Trophoblast cell (in vitro differentiated cells and primary cell): ENCODE measurements at regions not wholly inside any gene's neighbourhood (a gene's known extent, or its start where the extent isn't known, plus 50 kb on each side); places are given as distances from the start of the nearest gene placed in this dataset.

Source experiments
- DNase-seq, 2 donors: peaks; one replicate each; pipeline ENCODE4 v3.0.0-alpha.2; 2016
- H2AFZ ChIP-seq: 2 replicates; pipeline ENCODE4 v1.6.1; 2013; ENCODE audit warnings: low read length, moderate library complexity, mild to moderate bottlenecking; ENCODE audit not compliant: insufficient read depth, poor library complexity
- H2AK5ac ChIP-seq: 2 replicates; pipeline ENCODE4 v1.6.1; 2013; ENCODE audit warnings: mild to moderate bottlenecking, low read length
- H2BK120ac ChIP-seq: 2 replicates; pipeline ENCODE4 v1.6.1; 2013; ENCODE audit warnings: low read length, mild to moderate bottlenecking, moderate library complexity; ENCODE audit not compliant: insufficient read depth, poor library complexity
- H2BK12ac ChIP-seq: 2 replicates; pipeline ENCODE4 v1.6.1; 2013; ENCODE audit warnings: mild to moderate bottlenecking, low read length, moderate library complexity
- H2BK5ac ChIP-seq: 2 replicates; pipeline ENCODE4 v1.6.1; 2013; ENCODE audit warnings: low read length, low read depth, moderate library complexity, mild to moderate bottlenecking; ENCODE audit not compliant: poor library complexity
- H3K14ac ChIP-seq: 2 replicates; pipeline ENCODE4 v1.6.1; 2013; ENCODE audit warnings: mild to moderate bottlenecking, low read length
- H3K18ac ChIP-seq: 2 replicates; pipeline ENCODE4 v1.6.1; 2013; ENCODE audit warnings: mild to moderate bottlenecking, low read length
- H3K23ac ChIP-seq: 2 replicates; pipeline ENCODE4 v1.6.1; 2013; ENCODE audit warnings: low read length
- H3K27ac ChIP-seq: 2 replicates; pipeline ENCODE4 v1.5.1; 2013; ENCODE audit warnings: low read depth, mild to moderate bottlenecking, inconsistent platforms, low read length, moderate library complexity
- H3K27me3 ChIP-seq: 2 replicates; pipeline ENCODE4 v1.6.1; 2013; ENCODE audit warnings: inconsistent platforms, mild to moderate bottlenecking, low read length, moderate library complexity; ENCODE audit not compliant: insufficient read depth
- H3K36me3 ChIP-seq, 2 experiments: 1 replicate in 1 of 2; 2 replicates in 1 of 2; pipeline ENCODE4 v1.6.1; 2013; ENCODE audit warnings: low read length in 2 of 2, mild to moderate bottlenecking in 2 of 2, moderate library complexity in 1 of 2; ENCODE audit not compliant: insufficient read depth in 2 of 2, control insufficient read depth in 1 of 2
- H3K4ac ChIP-seq: 2 replicates; pipeline ENCODE4 v1.6.1; 2013; ENCODE audit warnings: low read depth, mild to moderate bottlenecking, low read length, moderate library complexity
- H3K4me1 ChIP-seq, 2 experiments: 1 replicate in 1 of 2; 2 replicates in 1 of 2; pipeline ENCODE4 v1.6.1; 2013; ENCODE audit warnings: low read length in 2 of 2, mild to moderate bottlenecking in 2 of 2, moderate library complexity in 1 of 2; ENCODE audit not compliant: insufficient read depth in 2 of 2, control insufficient read depth in 1 of 2
- H3K4me2 ChIP-seq: 2 replicates; pipeline ENCODE4 v1.6.1; 2013; ENCODE audit warnings: inconsistent platforms, mild to moderate bottlenecking, low read length, moderate library complexity
- H3K4me3 ChIP-seq: 2 replicates; pipeline ENCODE4 v1.5.1; 2013; ENCODE audit warnings: mild to moderate bottlenecking, low read depth, low read length, inconsistent platforms
- H3K79me1 ChIP-seq: one replicate; pipeline ENCODE4 v1.6.1; 2013; ENCODE audit warnings: low read length
- H3K79me2 ChIP-seq: 2 replicates; pipeline ENCODE4 v1.6.1; 2013; ENCODE audit warnings: low read length, mild to moderate bottlenecking; ENCODE audit not compliant: control insufficient read depth, insufficient read depth, poor library complexity
- H3K9ac ChIP-seq: 2 replicates; pipeline ENCODE4 v1.6.1; 2013; ENCODE audit warnings: mild to moderate bottlenecking, low read length
- H3K9me3 ChIP-seq: 2 replicates; pipeline ENCODE4 v1.6.1; 2013; ENCODE audit warnings: low read depth, mild to moderate bottlenecking, control low read depth, inconsistent platforms, low read length; ENCODE audit not compliant: insufficient read depth
- H4K12ac ChIP-seq: 2 replicates; pipeline ENCODE4 v1.6.1; 2013; ENCODE audit warnings: low read depth, mild to moderate bottlenecking, low read length, moderate library complexity
- H4K8ac ChIP-seq: 2 replicates; pipeline ENCODE4 v1.6.1; 2013; ENCODE audit warnings: low read depth, mild to moderate bottlenecking, low read length, moderate library complexity
- H4K91ac ChIP-seq: one replicate; pipeline ENCODE4 v1.6.1; 2013; ENCODE audit warnings: low read depth, mild to moderate bottlenecking, low read length, moderate library complexity
- WGBS: extraction: QIAGEN DNeasy Blood & Tissue Kit; methylation state at CpG from one replicate; pipeline ENCODE4 v1.1.7; 2013; ENCODE audit warnings: missing lambda C conversion rate; ENCODE audit not compliant: insufficient read length, insufficient coverage; ENCODE audit errors: extremely low coverage; 5-methylcytosine and 5-hydroxymethylcytosine counted together

- H2BK120ac ChIP-seq: no peak overlapping the region
- H2AK5ac ChIP-seq: no peak overlapping the region
- no peak overlapping the region for H3K4me2 ChIP-seq
- peaks cover 2% of the 10 kb centered on the region for H3K79me1 ChIP-seq
- no peak overlapping the region for H3K27ac ChIP-seq
- H3K27me3 ChIP-seq: no peaks in the 10 kb centered on the region
- no peaks in the 10 kb centered on the region for H3K36me3 ChIP-seq
- WGBS: no CpG with 5 or more reads among the region's 2 CpGs
- H3K4me3 ChIP-seq: no peak overlapping the region
- peak in 1 of 2 donors; percentile 52 for DNase-seq
- H3K79me2 ChIP-seq: no peaks in the 10 kb centered on the region
- H4K12ac ChIP-seq: no peak overlapping the region
- H2BK12ac ChIP-seq: no peak overlapping the region
- H3K18ac ChIP-seq: no peak overlapping the region
- no peak overlapping the region for H3K4ac ChIP-seq
- H3K14ac ChIP-seq: no peak overlapping the region
- no peak overlapping the region for H3K9ac ChIP-seq
- H4K91ac ChIP-seq: no peak overlapping the region
- no peaks in the 10 kb centered on the region for H3K9me3 ChIP-seq
- no peak overlapping the region for H2BK5ac ChIP-seq
- no peak overlapping the region for H2AFZ ChIP-seq
- peaks cover 2 to 4% of the 10 kb centered on the region in 2 experiments for H3K4me1 ChIP-seq
- no peak overlapping the region for H4K8ac ChIP-seq
- H3K23ac ChIP-seq: no peak overlapping the region
Measured at GRCh38 chr4:174435974-174436373, 86.3 kb downstream of the HPGD start.

DNA sequence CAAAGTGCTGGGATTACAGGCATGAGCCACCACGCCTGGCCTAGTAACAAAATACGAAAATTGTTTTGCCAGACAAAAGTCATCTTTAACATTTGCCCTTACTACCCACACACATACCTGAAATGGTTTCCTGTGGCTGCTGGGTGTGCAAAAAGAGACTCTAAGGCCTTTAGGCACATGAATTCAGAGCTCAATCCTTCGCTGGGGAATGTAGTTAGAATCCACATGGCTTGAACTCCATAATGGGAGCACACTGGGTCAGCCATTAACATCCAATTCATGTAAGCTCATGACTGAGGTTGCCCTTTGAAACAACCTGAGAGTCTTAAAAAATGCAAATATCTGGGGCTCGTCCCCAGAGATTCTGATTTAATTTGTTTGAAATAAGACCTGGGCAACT, 87.8 kb downstream of the HPGD start:
- Histone ChIP-seq H4K8ac (no peak overlapping the region), H3K4me1 (peaks cover 2 to 4% of the 10 kb centered on the region in 2 experiments), H4K12ac (no peak overlapping the region), H3K79me1 (peaks cover 2% of the 10 kb centered on the region), H3K18ac (no peak overlapping the region), H3K79me2 (no peaks in the 10 kb centered on the region), H3K14ac (no peak overlapping the region), H2BK12ac (no peak overlapping the region), H3K9me3 (no peaks in the 10 kb centered on the region), H2AK5ac (no peak overlapping the region), H3K4me2 (no peak overlapping the region), H2AFZ (no peak overlapping the region), H3K27me3 (no peaks in the 10 kb centered on the region), H3K23ac (no peak overlapping the region), H3K9ac (no peak overlapping the region), H3K4me3 (no peak overlapping the region), H2BK5ac (no peak overlapping the region), H3K36me3 (no peaks in the 10 kb centered on the region), H2BK120ac (no peak overlapping the region), H3K27ac (no peak overlapping the region), H3K4ac (no peak overlapping the region), H4K91ac (no peak overlapping the region)
- no CpG with 5 or more reads among the region's 4 CpGs for WGBS
- DNase-seq: peak; percentile 74 to 88

GRCh38 chr4:174430576-174430975, 91.7 kb downstream of the HPGD start:
- Histone ChIP-seq H4K8ac (no peak overlapping the region), H3K4me1 (peaks cover under 1 to 2% of the 10 kb centered on the region in 2 experiments), H3K9ac (no peak overlapping the region), H3K14ac (no peak overlapping the region), H3K23ac (no peak overlapping the region), H2AFZ (no peak overlapping the region), H3K18ac (no peak overlapping the region), H2BK120ac (no peak overlapping the region), H3K4me3 (no peak overlapping the region), H4K91ac (no peak overlapping the region), H2BK12ac (no peak overlapping the region), H2AK5ac (no peak overlapping the region), H3K36me3 (no peaks in the 10 kb centered on the region), H3K27ac (no peak overlapping the region), H3K4me2 (no peak overlapping the region), H3K27me3 (no peaks in the 10 kb centered on the region), H3K9me3 (no peaks in the 10 kb centered on the region), H3K79me1 (no peaks in the 10 kb centered on the region), H3K4ac (no peak overlapping the region), H2BK5ac (no peak overlapping the region), H3K79me2 (no peaks in the 10 kb centered on the region), H4K12ac (no peak overlapping the region)
- WGBS: no CpG with 5 or more reads among the region's 4 CpGs
- DNase-seq: no peak

GRCh38 chr4:174429701-174430410, 92.4 kb downstream of the HPGD start:
- Histone ChIP-seq H4K91ac (no peak overlapping the region), H3K36me3 (no peaks in the 10 kb centered on the region), H3K27me3 (no peaks in the 10 kb centered on the region), H3K79me1 (no peaks in the 10 kb centered on the region), H3K14ac (no peak overlapping the region), H3K18ac (no peak overlapping the region), H3K79me2 (no peaks in the 10 kb centered on the region), H3K27ac (no peak overlapping the region), H3K4ac (no peak overlapping the region), H4K12ac (no peak overlapping the region), H3K9ac (no peak overlapping the region), H2BK120ac (no peak overlapping the region), H3K4me3 (no peak overlapping the region), H2AK5ac (no peak overlapping the region), H3K4me1 (peaks cover 0 to 2% of the 10 kb centered on the region in 2 experiments), H3K23ac (no peak overlapping the region), H2BK12ac (no peak overlapping the region), H3K9me3 (no peaks in the 10 kb centered on the region), H4K8ac (no peak overlapping the region), H3K4me2 (no peak overlapping the region), H2AFZ (no peak overlapping the region), H2BK5ac (no peak overlapping the region)
- DNase-seq: peak; percentile 83 to 91
- no CpG with 5 or more reads among the region's 1 CpG for WGBS
